Hepatocyte (in vitro differentiated cells): ENCODE measurements at regions not wholly inside any gene's neighbourhood (a gene's known extent, or its start where the extent isn't known, plus 50 kb on each side); places are given as distances from the start of the nearest gene placed in this dataset.

Source experiments
- DNase-seq: peaks from one replicate; pipeline ENCODE4 v3.0.0-alpha.2; 2016; ENCODE audit warnings: low spot score
- H2AFZ ChIP-seq: fragments of 200-600 bp; sonication (generic); 2 replicates; pipeline ENCODE4 v1.6.0; 2016; ENCODE audit warnings: antibody characterized with exemption, mild to moderate bottlenecking
- H3K27ac ChIP-seq: fragments of 200-600 bp; sonication (generic); 2 replicates; pipeline ENCODE4 v1.5.1; 2016; ENCODE audit warnings: mild to moderate bottlenecking
- H3K27me3 ChIP-seq: fragments of 200-600 bp; sonication (generic); 2 replicates; pipeline ENCODE4 v1.6.1; 2016
- H3K36me3 ChIP-seq: fragments of 200-600 bp; sonication (generic); replicated peaks from 2 replicates; pipeline ENCODE4 v1.5.1; 2016; ENCODE audit warnings: low read depth; ENCODE audit not compliant: insufficient read depth
- H3K4me1 ChIP-seq: fragments of 200-600 bp; sonication (generic); 2 replicates; pipeline ENCODE4 v1.5.1; 2016; ENCODE audit warnings: mild to moderate bottlenecking, moderate library complexity; ENCODE audit not compliant: insufficient read depth
- H3K4me2 ChIP-seq: fragments of 200-600 bp; sonication (generic); 2 replicates; pipeline ENCODE4 v1.6.0; 2016
- H3K4me3 ChIP-seq: fragments of 200-600 bp; sonication (generic); 2 replicates; pipeline ENCODE4 v1.5.1; 2016; ENCODE audit warnings: mild to moderate bottlenecking
- H3K79me2 ChIP-seq: fragments of 200-600 bp; sonication (generic); 2 replicates; pipeline ENCODE4 v1.6.0; 2017; ENCODE audit warnings: mild to moderate bottlenecking
- H3K9me2 ChIP-seq: fragments of 200-600 bp; sonication (generic); replicated peaks from 2 replicates; pipeline ENCODE4 v1.6.0; 2017; ENCODE audit warnings: mild to moderate bottlenecking; ENCODE audit not compliant: insufficient read depth
- H3K9me3 ChIP-seq: fragments of 200-600 bp; sonication (generic); 2 replicates; pipeline ENCODE4 v1.5.1; 2016; ENCODE audit warnings: low read depth, mild to moderate bottlenecking
- H4K20me1 ChIP-seq: fragments of 200-600 bp; sonication (generic); 2 replicates; pipeline ENCODE4 v1.6.0; 2016; ENCODE audit warnings: mild to moderate bottlenecking; ENCODE audit not compliant: insufficient read depth, poor library complexity, severe bottlenecking
- CTCF ChIP-seq: fragments of 200-600 bp; sonication (generic); IDR thresholded peaks from 2 replicates; pipeline ENCODE4 v1.5.1; 2016; ENCODE audit warnings: antibody characterized with exemption, mild to moderate bottlenecking; ENCODE audit not compliant: poor library complexity
- EZH2 ChIP-seq: fragments of 200-600 bp; sonication (generic); IDR thresholded peaks from 2 replicates; pipeline ENCODE4 v1.6.1; 2016; ENCODE audit warnings: antibody characterized with exemption, mild to moderate bottlenecking, borderline replicate concordance
- EZH2phosphoT487 ChIP-seq: fragments of 200-600 bp; sonication (generic); IDR thresholded peaks from one replicate; pipeline ENCODE4 v1.6.1; 2018; ENCODE audit warnings: antibody characterized with exemption, mild to moderate bottlenecking, low read depth, moderate library complexity; ENCODE audit not compliant: unreplicated experiment, severe bottlenecking
- WGBS: methylation state at CpG from one replicate; pipeline ENCODE4 v1.1.6; 2016; ENCODE audit warnings: low lambda C conversion rate; ENCODE audit errors: missing lambda C conversion rate; 5-methylcytosine and 5-hydroxymethylcytosine counted together

- H3K27ac ChIP-seq = peak overlapping the region; percentile 23
- no peak overlapping the region for H3K4me3 ChIP-seq
- H4K20me1 ChIP-seq = no peaks in the 10 kb centered on the region
- no peaks in the 10 kb centered on the region for H3K79me2 ChIP-seq
- H2AFZ ChIP-seq = no peak overlapping the region
- H3K9me3 ChIP-seq = no peaks in the 10 kb centered on the region
- H3K36me3 ChIP-seq = no peaks in the 10 kb centered on the region
- H3K4me2 ChIP-seq = peak overlapping the region; percentile 16
- H3K27me3 ChIP-seq = no peaks in the 10 kb centered on the region
- H3K4me1 ChIP-seq = peaks cover 5% of the 10 kb centered on the region
- TF ChIP-seq CTCF = no peak
- TF ChIP-seq EZH2 = no peak
- no peak for TF ChIP-seq EZH2phosphoT487
- 40% methylated on average over 6 of the region's 6 CpGs for WGBS
- H3K9me2 ChIP-seq = no peaks in the 10 kb centered on the region
- DNase-seq = no peak
Observed at GRCh38 chr13:27869436-27870095, 50.2 kb upstream of the PDX1 start.
